Progenitor cell of endocrine pancreas (in vitro differentiated cells): ENCODE measurements at regions not wholly inside any gene's neighbourhood (a gene's known extent, or its start where the extent isn't known, plus 50 kb on each side); places are given as distances from the start of the nearest gene placed in this dataset.

Source experiments
- DNase-seq: peaks from one replicate; pipeline ENCODE4 v3.0.0; 2021; ENCODE audit warnings: low spot score; ENCODE audit not compliant: unreplicated experiment
- H3K27ac Mint-ChIP-seq: 2 replicates; pipeline ENCODE4 v1.8.0; 2021; ENCODE audit warnings: mild to moderate bottlenecking, moderate library complexity, mixed read lengths
- H3K27me3 Mint-ChIP-seq: 2 replicates; pipeline ENCODE4 v1.8.0; 2021; ENCODE audit warnings: mixed read lengths
- H3K36me3 Mint-ChIP-seq: 2 replicates; pipeline ENCODE4 v1.8.0; 2022; ENCODE audit warnings: mixed read lengths; ENCODE audit not compliant: insufficient read depth
- H3K4me1 Mint-ChIP-seq: 2 replicates; pipeline ENCODE4 v1.8.0; 2021; ENCODE audit warnings: low read depth, mixed read lengths
- H3K4me3 Mint-ChIP-seq: 2 replicates; pipeline ENCODE4 v1.8.0; 2021; ENCODE audit warnings: low read depth, mild to moderate bottlenecking, moderate library complexity, mixed read lengths
- H3K9me3 Mint-ChIP-seq: 2 replicates; pipeline ENCODE4 v1.8.0; 2021; ENCODE audit warnings: low read depth, mixed read lengths
- CTCF ChIP-seq: fragments of 200-600 bp; sonication (generic); IDR thresholded peaks from one replicate; pipeline ENCODE4 v1.5.0; 2021; ENCODE audit warnings: antibody characterized with exemption, mild to moderate bottlenecking; ENCODE audit not compliant: unreplicated experiment

DNA sequence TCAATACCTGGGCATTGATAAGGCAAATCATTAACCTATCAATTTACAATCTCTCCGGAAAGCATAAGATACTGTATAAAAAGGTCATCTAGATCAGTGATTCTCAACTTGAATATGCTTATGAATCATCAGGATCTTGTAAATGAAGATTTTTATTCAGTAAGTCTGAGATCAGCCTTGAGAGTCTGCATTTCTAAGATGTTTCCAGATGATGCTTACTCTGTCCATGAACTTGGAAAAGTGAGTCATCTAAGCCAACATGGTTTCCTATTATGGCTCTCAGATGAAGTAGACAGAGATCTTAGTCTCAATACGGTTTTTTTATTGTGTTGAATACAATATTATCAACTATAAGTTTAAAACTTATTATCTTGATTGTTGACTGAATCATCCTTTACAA is 226.4 kb upstream of the KIRREL3 start:
- Mint-ChIP-seq H3K36me3 (no peaks in the 10 kb centered on the region), H3K4me3 (no peak overlapping the region), H3K4me1 (no peaks in the 10 kb centered on the region), H3K27me3 (peaks cover 15% of the 10 kb centered on the region), H3K27ac (no peak overlapping the region), H3K9me3 (no peaks in the 10 kb centered on the region)
- no peak for DNase-seq
- no peak for TF ChIP-seq CTCF

DNA sequence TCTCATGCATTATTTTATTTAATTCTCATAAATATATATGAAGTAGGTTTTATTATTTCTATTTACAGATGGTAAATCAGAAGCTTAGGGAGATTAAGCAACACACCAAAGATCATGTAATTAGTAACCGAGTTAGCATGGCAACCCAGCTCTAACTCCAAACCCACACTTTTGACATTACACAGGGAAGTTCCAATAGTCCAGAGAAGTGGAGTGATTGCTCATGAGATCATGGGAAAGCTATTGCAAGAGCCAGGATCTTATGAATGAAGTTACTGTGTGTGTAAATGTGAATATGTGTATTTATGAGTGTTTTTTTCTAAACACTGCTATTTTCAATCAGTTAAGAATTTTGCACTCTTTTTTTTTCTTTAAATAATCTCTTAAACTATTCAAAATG is 225.8 kb upstream of the KIRREL3 start:
- no peaks in the 10 kb centered on the region for H3K4me1 Mint-ChIP-seq
- H3K9me3 Mint-ChIP-seq: no peaks in the 10 kb centered on the region
- H3K27me3 Mint-ChIP-seq: peaks cover 15% of the 10 kb centered on the region
- DNase-seq: no peak
- TF ChIP-seq CTCF: no peak
- H3K27ac Mint-ChIP-seq: no peak overlapping the region
- H3K36me3 Mint-ChIP-seq: no peaks in the 10 kb centered on the region
- H3K4me3 Mint-ChIP-seq: no peak overlapping the region

DNA sequence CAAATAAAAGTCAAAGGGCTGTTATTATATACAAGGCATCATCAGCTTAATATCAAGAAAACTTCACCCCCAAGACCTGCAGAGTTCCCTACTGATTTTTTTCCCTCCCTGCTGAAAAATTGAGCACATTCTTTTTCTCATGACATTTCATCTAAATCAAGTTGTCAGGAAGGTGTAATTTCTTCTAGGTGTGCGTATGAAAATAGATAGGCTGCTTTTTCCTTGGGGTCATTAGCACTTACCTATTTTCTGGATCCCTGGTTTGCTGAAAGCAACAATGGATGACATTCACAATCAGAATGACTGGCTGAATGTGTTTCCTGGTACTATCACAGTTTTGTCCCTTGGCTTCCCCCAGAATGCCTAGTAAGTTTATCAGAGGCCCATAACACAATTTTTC is 225.0 kb upstream of the KIRREL3 start:
- no peaks in the 10 kb centered on the region for H3K9me3 Mint-ChIP-seq
- no peak overlapping the region for H3K4me3 Mint-ChIP-seq
- no peak for DNase-seq
- H3K27ac Mint-ChIP-seq: no peak overlapping the region
- H3K4me1 Mint-ChIP-seq: no peaks in the 10 kb centered on the region
- TF ChIP-seq CTCF: no peak
- no peaks in the 10 kb centered on the region for H3K36me3 Mint-ChIP-seq
- H3K27me3 Mint-ChIP-seq: peaks cover 15% of the 10 kb centered on the region

GRCh38 chr11:127224276-127224675 is 223.7 kb upstream of the KIRREL3 start:
- Mint-ChIP-seq H3K4me3 (no peak overlapping the region), H3K36me3 (no peaks in the 10 kb centered on the region), H3K4me1 (no peaks in the 10 kb centered on the region), H3K27me3 (peaks cover 15% of the 10 kb centered on the region), H3K9me3 (no peaks in the 10 kb centered on the region), H3K27ac (no peak overlapping the region)
- no peak for DNase-seq
- TF ChIP-seq CTCF: no peak

- Mint-ChIP-seq H3K27me3 (peaks cover 13% of the 10 kb centered on the region), H3K4me3 (no peak overlapping the region), H3K36me3 (no peaks in the 10 kb centered on the region), H3K4me1 (no peaks in the 10 kb centered on the region), H3K27ac (no peak overlapping the region), H3K9me3 (no peaks in the 10 kb centered on the region)
- DNase-seq: no peak
- TF ChIP-seq CTCF: no peak
Observed at GRCh38 chr11:127223633-127224032, 223.1 kb upstream of the KIRREL3 start.
